Adrenal gland (tissue), 9 donors: ENCODE measurements at regions not wholly inside any gene's neighbourhood (a gene's known extent, or its start where the extent isn't known, plus 50 kb on each side); places are given as distances from the start of the nearest gene placed in this dataset.

Experiments
- DNase-seq, 7 donors: peaks; one replicate each; pipeline ENCODE4 v3.0.0-alpha.2; 2019 to 2020
- H3K27ac ChIP-seq, 5 donors: fragments of 200-600 bp; sonication (generic) in 4 of 5; 1 replicate in 3 of 5; 2 replicates in 2 of 5; pipeline versions ENCODE4 v1.5.1 to v1.8.0; 2016 to 2020; ENCODE audit warnings: mild to moderate bottlenecking in 1 of 5
- H3K27me3 ChIP-seq: fragments of 200-600 bp; 2 replicates; pipeline ENCODE4 v1.8.0; 2021
- H3K36me3 ChIP-seq, 2 donors: fragments of 200-600 bp; replicated peaks in 1 of 2; 1 replicate in 1 of 2; 2 replicates in 1 of 2; pipeline versions ENCODE4 v1.5.1 to v1.8.0; 2018 to 2022
- H3K4me1 ChIP-seq, 2 donors: fragments of 200-600 bp; replicated peaks in 1 of 2; 1 replicate in 1 of 2; 2 replicates in 1 of 2; pipeline versions ENCODE4 v1.5.1 to v1.8.0; 2018 to 2021
- H3K4me3 ChIP-seq, 4 donors: fragments of 200-600 bp; sonication (generic) in 3 of 4; one replicate each; pipeline ENCODE4 v1.5.1; 2016 to 2018
- H3K9me3 ChIP-seq, 3 donors: fragments of 200-600 bp; sonication (generic) in 1 of 3; replicated peaks in 1 of 3; 1 replicate in 2 of 3; 2 replicates in 1 of 3; pipeline versions ENCODE4 v1.5.1 to v1.8.0; 2016 to 2021
- CTCF ChIP-seq, 6 experiments: fragments of 450-650 bp in 4 of 6; fragments of 200-600 bp in 2 of 6; sonication (generic) in 1 of 6; IDR thresholded peaks; 1 replicate in 5 of 6; 2 replicates in 1 of 6; pipeline versions ENCODE4 v1.5.1 to v1.8.0; 2016 to 2021; ENCODE audit warnings: antibody characterized with exemption in 6 of 6, mild to moderate bottlenecking in 2 of 6, moderate library complexity in 1 of 6
- POLR2A ChIP-seq, 2 donors: fragments of 450-650 bp; IDR thresholded peaks; one replicate each; pipeline ENCODE4 v1.6.1; 2017; ENCODE audit warnings: antibody characterized with exemption in 2 of 2, mild to moderate bottlenecking in 2 of 2, moderate library complexity in 1 of 2
- WGBS, 4 donors: extraction: QIAGEN DNeasy Blood & Tissue Kit in 2 of 4; methylation state at CpG; one replicate each; pipeline versions ENCODE4 v1.1.5 to v1.1.7; 2013 to 2017; 5-methylcytosine and 5-hydroxymethylcytosine counted together
- intact Hi-C, 2 donors: fragments of 100-400 bp; cut with DNase I; formaldehyde crosslinking; loops; one replicate each; pipeline versions ENCODE4 v1.14.1 to v1.15.0; 2022 to 2023
- donor health status: healthy with polysubstance abuse.
- donor health status: Bipolar disorder and iron deficiency.
- donor health status: DM: yes; HTN: yes; CAD: no.
- donor health status: DM: no; HTN: no; CAD: no.
- donor health status: DM: no; HTN: no; CAD: no.

- H3K27me3 ChIP-seq, result no peaks in the 10 kb centered on the region
- 88 to 94% (median 91%) methylated on average over 2 of the region's 2 CpGs for WGBS, 4 donors
- no peaks in the 10 kb centered on the region for H3K36me3 ChIP-seq
- H3K4me1 ChIP-seq, result peaks cover 0 to 12% of the 10 kb centered on the region in 2 donors
- no peaks in the 10 kb centered on the region for H3K9me3 ChIP-seq
- TF ChIP-seq POLR2A (IDR thresholded peaks at IDR 0.05) (no peak), CTCF (IDR thresholded peaks at IDR 0.05) (no peak)
- no peak overlapping the region for H3K4me3 ChIP-seq
- intact Hi-C loops, result loop anchor here (10.0 kb wide), 1 partner anchor 1064 kb away; no protein-coding TSS in a partner anchor
- no peak overlapping the region for H3K27ac ChIP-seq
- DNase-seq, result no peak
Observed at GRCh38 chr11:42528471-42528870, 783.3 kb upstream of the API5 start.

GRCh38 chr11:42528911-42529310 is 782.9 kb upstream of the API5 start:
- 21 to 51% (median 37%) methylated on average over 2 of the region's 2 CpGs for WGBS, 4 donors
- H3K4me3 ChIP-seq, result no peak overlapping the region
- peaks cover 0 to 12% of the 10 kb centered on the region in 2 donors for H3K4me1 ChIP-seq
- TF ChIP-seq POLR2A (IDR thresholded peaks at IDR 0.05) (no peak), CTCF (IDR thresholded peaks at IDR 0.05) (no peak)
- no peaks in the 10 kb centered on the region for H3K27me3 ChIP-seq
- H3K27ac ChIP-seq, result no peak overlapping the region
- no peaks in the 10 kb centered on the region for H3K36me3 ChIP-seq
- intact Hi-C loops, result loop anchor here (10.0 kb wide), 1 partner anchor 1064 kb away; no protein-coding TSS in a partner anchor
- H3K9me3 ChIP-seq, result no peaks in the 10 kb centered on the region
- DNase-seq, result no peak

- no peak overlapping the region for H3K27ac ChIP-seq
- intact Hi-C loops, result no loop called here
Observed at GRCh38 chr11:42536611-42537360, 775.0 kb upstream of the API5 start.

GRCh38 chr11:42542336-42542735 is 769.5 kb upstream of the API5 start:
- H3K9me3 ChIP-seq, result no peaks in the 10 kb centered on the region
- intact Hi-C loops, result no loop called here
- 65 to 92% (median 76%) methylated on average over 1 of the region's 1 CpG for WGBS, 4 donors

More at GRCh38 chr11:42536611-42537360, 775.0 kb upstream of the API5 start:
- Histone ChIP-seq H3K4me1 (no peaks in the 10 kb centered on the region), H3K4me3 (no peak overlapping the region), H3K9me3 (no peaks in the 10 kb centered on the region), H3K36me3 (no peaks in the 10 kb centered on the region), H3K27me3 (no peaks in the 10 kb centered on the region)
- 77 to 84% (median 82%) methylated on average over 5 of the region's 5 CpGs for WGBS, 4 donors
- no peak for DNase-seq
- TF ChIP-seq CTCF (IDR thresholded peaks at IDR 0.05), result no peak
- no peak for TF ChIP-seq POLR2A (IDR thresholded peaks at IDR 0.05)

More at GRCh38 chr11:42542336-42542735, 769.5 kb upstream of the API5 start:
- no peak overlapping the region for H3K27ac ChIP-seq
- no peak overlapping the region for H3K4me3 ChIP-seq
- DNase-seq, result no peak
- H3K4me1 ChIP-seq, result no peaks in the 10 kb centered on the region
- TF ChIP-seq POLR2A (IDR thresholded peaks at IDR 0.05), result no peak
- no peak for TF ChIP-seq CTCF (IDR thresholded peaks at IDR 0.05)
- no peaks in the 10 kb centered on the region for H3K36me3 ChIP-seq
- H3K27me3 ChIP-seq, result no peaks in the 10 kb centered on the region
